Activated CD4-positive, alpha-beta T cell treated with anti-CD3 and anti-CD28 coated beads, Interleukin-2, amount 50 U/mL, for 24 hours (primary cell): ENCODE measurements at regions not wholly inside any gene's neighbourhood (a gene's known extent, or its start where the extent isn't known, plus 50 kb on each side); places are given as distances from the start of the nearest gene placed in this dataset.
"Not testable (repeated sequence)": the region's sequence is repeated elsewhere in the genome, so short reads cannot be mapped to it uniquely, and the experiment has no call there.

Experiments used
- DNase-seq, 2 donors: peaks; one replicate each; pipeline ENCODE4 v3.0.0-alpha.2; 2020; ENCODE audit warnings: low read depth in 1 of 2, low spot score in 1 of 2

GRCh38 chr3:177382944-177383343, 185.7 kb upstream of the TBL1XR1 start:
- DNase-seq = no peak

- DNase-seq = no peak
Measured at GRCh38 chr3:177385186-177385585, 187.9 kb upstream of the TBL1XR1 start.

- no peak for DNase-seq
Measured at GRCh38 chr3:177385831-177386301, 188.6 kb upstream of the TBL1XR1 start.

GRCh38 chr3:177388209-177388608, 190.9 kb upstream of the TBL1XR1 start:
- DNase-seq = no peak

- DNase-seq = not testable (repeated sequence)
Measured at GRCh38 chr3:177394231-177395024, 197.1 kb upstream of the TBL1XR1 start.

GRCh38 chr3:177396733-177397132, 199.5 kb upstream of the TBL1XR1 start:
- DNase-seq = no peak

- no peak for DNase-seq
Measured at GRCh38 chr3:177401375-177401774, 204.1 kb upstream of the TBL1XR1 start.

GRCh38 chr3:177402533-177402932, 205.3 kb upstream of the TBL1XR1 start:
- no peak for DNase-seq

GRCh38 chr3:177405191-177405672, 207.9 kb upstream of the TBL1XR1 start:
- DNase-seq = no peak

GRCh38 chr3:177410730-177411129, 213.4 kb upstream of the TBL1XR1 start:
- DNase-seq = no peak

GRCh38 chr3:177411201-177411600, 213.9 kb upstream of the TBL1XR1 start:
- DNase-seq = no peak

GRCh38 chr3:177412677-177413170, 215.4 kb upstream of the TBL1XR1 start:
- DNase-seq = not testable (repeated sequence)

- DNase-seq = no peak
Measured at GRCh38 chr3:177414093-177414492, 216.8 kb upstream of the TBL1XR1 start.

GRCh38 chr3:177418787-177419186, 221.5 kb upstream of the TBL1XR1 start:
- DNase-seq = no peak

GRCh38 chr3:177419904-177420601, 222.8 kb upstream of the TBL1XR1 start:
- no peak for DNase-seq

- no peak for DNase-seq
Measured at GRCh38 chr3:177420651-177421480, 223.6 kb upstream of the TBL1XR1 start.

- no peak for DNase-seq
Measured at GRCh38 chr3:177421481-177421785, 224.2 kb upstream of the TBL1XR1 start.

GRCh38 chr3:177424521-177424920, 227.2 kb upstream of the TBL1XR1 start:
- DNase-seq = no peak

GRCh38 chr3:177425042-177425441, 227.8 kb upstream of the TBL1XR1 start:
- no peak for DNase-seq

GRCh38 chr3:177426106-177426877, 229.0 kb upstream of the TBL1XR1 start:
- DNase-seq = no peak
